ENCODE measurements at regions not wholly inside any gene's neighbourhood (a gene's known extent, or its start where the extent isn't known, plus 50 kb on each side); places are given as distances from the start of the nearest gene placed in this dataset.

DNA sequence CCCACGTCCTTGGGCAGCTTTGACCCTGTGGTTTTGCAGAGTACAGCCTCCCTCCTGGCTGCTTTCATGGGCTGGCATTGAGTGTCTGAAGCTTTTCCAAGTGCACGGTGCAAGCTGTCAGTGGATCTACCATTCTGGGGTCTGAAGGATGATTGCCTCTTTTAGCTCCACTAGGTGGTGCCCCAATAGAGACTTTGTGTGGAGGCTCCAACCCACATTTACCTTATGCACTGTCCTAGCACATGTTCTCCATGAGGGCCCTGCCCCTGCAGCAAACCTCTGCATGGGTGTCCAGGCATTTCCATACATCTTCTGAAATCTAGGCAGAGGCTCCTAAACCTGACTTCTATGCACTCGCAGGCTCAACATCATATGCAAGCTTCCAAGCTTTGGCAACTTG lies 644.2 kb upstream of the CDH9 start:
- no peak overlapping the region for H3K4me3 ChIP-seq
- no peaks in the 10 kb centered on the region for H3K4me1 ChIP-seq
- H3K27me3 ChIP-seq, result no peaks in the 10 kb centered on the region
- H3K36me3 ChIP-seq, result no peaks in the 10 kb centered on the region
- TF ChIP-seq POLR2A (IDR thresholded peaks at IDR 0.05) (no peak), POLR2AphosphoS5 (IDR thresholded peaks at IDR 0.05) (no peak)
- TF ChIP-seq, protein P1, sequence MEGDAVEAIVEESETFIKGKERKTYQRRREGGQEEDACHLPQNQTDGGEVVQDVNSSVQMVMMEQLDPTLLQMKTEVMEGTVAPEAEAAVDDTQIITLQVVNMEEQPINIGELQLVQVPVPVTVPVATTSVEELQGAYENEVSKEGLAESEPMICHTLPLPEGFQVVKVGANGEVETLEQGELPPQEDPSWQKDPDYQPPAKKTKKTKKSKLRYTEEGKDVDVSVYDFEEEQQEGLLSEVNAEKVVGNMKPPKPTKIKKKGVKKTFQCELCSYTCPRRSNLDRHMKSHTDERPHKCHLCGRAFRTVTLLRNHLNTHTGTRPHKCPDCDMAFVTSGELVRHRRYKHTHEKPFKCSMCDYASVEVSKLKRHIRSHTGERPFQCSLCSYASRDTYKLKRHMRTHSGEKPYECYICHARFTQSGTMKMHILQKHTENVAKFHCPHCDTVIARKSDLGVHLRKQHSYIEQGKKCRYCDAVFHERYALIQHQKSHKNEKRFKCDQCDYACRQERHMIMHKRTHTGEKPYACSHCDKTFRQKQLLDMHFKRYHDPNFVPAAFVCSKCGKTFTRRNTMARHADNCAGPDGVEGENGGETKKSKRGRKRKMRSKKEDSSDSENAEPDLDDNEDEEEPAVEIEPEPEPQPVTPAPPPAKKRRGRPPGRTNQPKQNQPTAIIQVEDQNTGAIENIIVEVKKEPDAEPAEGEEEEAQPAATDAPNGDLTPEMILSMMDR (IDR thresholded peaks at IDR 0.05), result no peak
- DNase-seq, result no peak
- 70% methylated on average over 3 of the region's 3 CpGs; no CpG with 5 or more reads in 1 of the 2 donors for WGBS, 2 donors (ENCODE audit: low coverage in 1 of 2)
- H3K27ac ChIP-seq, result no peak overlapping the region
- H3K9me3 ChIP-seq, result no peaks in the 10 kb centered on the region
- in situ Hi-C loops (cut with MboI; ENCODE audit: low pct_ligation_motif_present in 1 of 4, low pct_unique_long_range_greater_than_20kb in 1 of 4, low sequenced_read_pairs in 3 of 4), result no loop called here
- intact Hi-C loops (cut with DNase I; ENCODE audit: low total_unique reads), result no loop called here

DNA sequence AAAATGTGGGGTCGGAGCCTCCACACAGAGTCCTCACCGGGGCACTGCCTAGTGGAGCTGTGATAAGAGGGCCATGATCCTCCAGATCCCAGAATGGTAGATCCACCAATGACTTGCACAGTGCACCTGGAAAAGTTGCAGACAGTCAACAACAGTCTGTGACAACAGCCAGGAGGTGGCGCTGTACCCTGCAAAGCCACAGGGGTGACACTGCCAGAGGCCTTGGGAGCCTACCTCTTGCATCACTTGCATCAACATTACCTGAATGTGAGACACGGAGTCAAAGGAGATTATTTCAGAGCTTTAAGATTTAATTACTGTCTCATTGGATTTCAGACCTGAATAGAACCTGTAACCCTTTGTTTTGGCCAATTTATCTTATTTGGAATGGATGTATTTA lies 614.1 kb upstream of the CDH9 start:
- Histone ChIP-seq H3K27ac (no peak overlapping the region), H3K4me3 (no peak overlapping the region), H3K36me3 (no peaks in the 10 kb centered on the region), H3K4me1 (no peaks in the 10 kb centered on the region), H3K9me3 (peaks cover 0 to 5% of the 10 kb centered on the region in 2 donors), H3K27me3 (no peaks in the 10 kb centered on the region)
- in situ Hi-C loops (cut with MboI; ENCODE audit: low pct_ligation_motif_present in 1 of 4, low pct_unique_long_range_greater_than_20kb in 1 of 4, low sequenced_read_pairs in 3 of 4), result no loop called here
- TF ChIP-seq, protein P1 (IDR thresholded peaks at IDR 0.05), result no peak
- no peak for TF ChIP-seq EP300 (IDR thresholded peaks at IDR 0.05; ENCODE audit: low read depth)
- TF ChIP-seq POLR2AphosphoS5 (IDR thresholded peaks at IDR 0.05), result no peak
- no peak for TF ChIP-seq POLR2A (IDR thresholded peaks at IDR 0.05)
- DNase-seq, result no peak
- 62% methylated on average over 4 of the region's 4 CpGs; no CpG with 5 or more reads in 1 of the 2 donors for WGBS, 2 donors (ENCODE audit: low coverage in 1 of 2)
- intact Hi-C loops (cut with DNase I; ENCODE audit: low total_unique reads), result no loop called here

DNA sequence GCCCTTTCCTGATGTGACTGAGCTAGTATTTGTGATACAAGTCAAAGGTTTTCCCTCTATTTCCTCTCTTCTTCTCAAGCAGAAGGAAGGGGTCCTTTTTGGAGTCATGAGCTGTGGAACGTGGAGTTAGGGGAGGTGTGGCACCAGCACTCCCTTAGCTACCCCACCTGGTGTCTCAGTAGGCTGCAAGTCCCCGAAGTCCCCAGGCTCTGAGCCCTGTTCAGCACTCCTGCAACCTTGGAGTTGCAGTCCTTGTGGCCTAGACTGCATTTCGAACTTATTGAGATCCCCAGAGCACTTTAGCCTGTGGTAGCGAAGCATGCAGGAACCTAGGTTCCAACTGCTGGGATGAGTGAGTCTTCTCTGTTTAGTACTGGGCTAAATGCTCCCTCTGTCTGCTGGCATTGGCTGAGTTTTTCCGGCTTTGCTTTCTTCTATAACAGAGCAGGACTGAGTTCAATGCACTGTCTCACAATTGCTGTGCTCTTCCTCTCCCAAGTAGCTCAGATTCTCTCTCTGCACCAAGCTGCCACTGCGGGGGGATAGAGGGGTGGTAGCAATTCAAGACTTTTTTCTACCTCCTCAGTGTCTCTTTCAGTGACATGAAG lies 600.7 kb upstream of the CDH9 start:
- H3K4me3 ChIP-seq, result no peak overlapping the region
- H3K9me3 ChIP-seq, result no peaks in the 10 kb centered on the region
- no peak overlapping the region for H3K27ac ChIP-seq
- no peaks in the 10 kb centered on the region for H3K27me3 ChIP-seq
- WGBS, 2 donors (ENCODE audit: low coverage in 1 of 2), result 74 to 83% methylated on average over 1 to 6 of the region's 6 CpGs
- TF ChIP-seq, protein P1 (IDR thresholded peaks at IDR 0.05), result no peak
- no peak for TF ChIP-seq POLR2A (IDR thresholded peaks at IDR 0.05)
- TF ChIP-seq POLR2AphosphoS5 (IDR thresholded peaks at IDR 0.05), result no peak
- no peak for TF ChIP-seq EP300 (IDR thresholded peaks at IDR 0.05; ENCODE audit: low read depth)
- DNase-seq, result no peak
- H3K36me3 ChIP-seq, result no peaks in the 10 kb centered on the region
- in situ Hi-C loops (cut with MboI; ENCODE audit: low pct_ligation_motif_present in 1 of 4, low pct_unique_long_range_greater_than_20kb in 1 of 4, low sequenced_read_pairs in 3 of 4), result no loop called here
- no peaks in the 10 kb centered on the region for H3K4me1 ChIP-seq
- intact Hi-C loops (cut with DNase I; ENCODE audit: low total_unique reads), result no loop called here

DNA sequence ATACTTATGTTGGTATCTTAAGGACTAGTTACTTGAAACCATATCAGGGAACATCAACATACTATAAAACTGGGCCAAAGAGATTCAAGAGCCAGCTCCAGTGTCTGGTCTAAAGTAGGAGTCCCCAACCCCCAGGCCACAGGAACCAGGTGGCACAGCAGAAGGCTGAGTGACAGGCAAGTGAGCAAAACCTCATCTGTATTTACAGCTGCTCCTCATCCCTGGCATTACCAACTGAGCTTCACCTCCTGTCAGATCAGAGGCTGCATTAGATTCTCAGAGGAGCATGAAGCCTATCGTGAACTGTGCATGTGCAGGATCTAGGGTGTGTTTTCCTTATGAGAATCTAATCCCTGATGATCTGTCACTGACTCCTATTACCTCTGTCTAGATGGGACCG lies 581.6 kb upstream of the CDH9 start:
- H3K27me3 ChIP-seq, result no peaks in the 10 kb centered on the region
- no peaks in the 10 kb centered on the region for H3K36me3 ChIP-seq
- no peak overlapping the region for H3K4me3 ChIP-seq
- no peak for TF ChIP-seq POLR2AphosphoS5 (IDR thresholded peaks at IDR 0.05)
- TF ChIP-seq, protein P1 (IDR thresholded peaks at IDR 0.05), result no peak
- TF ChIP-seq EP300 (IDR thresholded peaks at IDR 0.05; ENCODE audit: low read depth), result no peak
- TF ChIP-seq POLR2A (IDR thresholded peaks at IDR 0.05), result no peak
- intact Hi-C loops (cut with DNase I; ENCODE audit: low total_unique reads) (no loop called here), in situ Hi-C loops (cut with MboI; ENCODE audit: low pct_ligation_motif_present in 1 of 4, low pct_unique_long_range_greater_than_20kb in 1 of 4, low sequenced_read_pairs in 3 of 4) (no loop called here)
- no peaks in the 10 kb centered on the region for H3K9me3 ChIP-seq
- H3K27ac ChIP-seq, result no peak overlapping the region
- 83 to 86% methylated on average over 2 of the region's 2 CpGs for WGBS, 2 donors (ENCODE audit: low coverage in 1 of 2)
- H3K4me1 ChIP-seq, result no peaks in the 10 kb centered on the region
- no peak for DNase-seq
